ENCODE measurements at regions not wholly inside any gene's neighbourhood (a gene's known extent, or its start where the extent isn't known, plus 50 kb on each side); places are given as distances from the start of the nearest gene placed in this dataset.

DNA sequence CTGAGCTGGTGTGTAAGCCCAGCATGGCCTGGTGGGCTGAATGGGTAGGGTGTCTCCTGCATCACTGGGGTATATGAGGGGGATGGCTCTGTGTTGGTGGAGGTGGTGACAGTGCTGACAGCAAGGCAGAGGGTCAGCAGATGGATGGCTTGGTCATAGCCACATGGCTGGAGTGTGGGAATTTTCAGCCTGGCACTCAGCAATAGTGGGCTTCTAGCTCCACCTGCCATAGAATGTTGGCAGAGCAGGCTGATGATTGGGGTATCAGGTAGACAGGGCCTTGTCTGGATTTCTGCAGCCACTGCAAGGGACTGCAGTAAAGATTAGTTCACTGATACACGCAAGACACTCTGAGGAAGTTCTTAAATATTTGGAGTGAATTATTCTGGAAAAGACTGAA lies 137.5 kb upstream of the BACH2 start:
- Histone ChIP-seq H3K4me3 (no peak overlapping the region), H3K36me3 (ENCODE audit: low read depth) (no peaks in the 10 kb centered on the region), H3K79me2 (ENCODE audit: low read depth) (no peaks in the 10 kb centered on the region), H3K27ac (no peak overlapping the region), H3K9me2 (ENCODE audit: insufficient read depth) (no peaks in the 10 kb centered on the region), H3K4me2 (no peak overlapping the region), H3K27me3 (ENCODE audit: insufficient read depth, low read depth) (no peaks in the 10 kb centered on the region), H3K9me3 (ENCODE audit: insufficient read depth, low read depth) (0 out of 2 replicates have a peak, but pooled peaks cover 9% of the 10 kb centered on the region), H3K4me1 (replicated peaks; ENCODE audit: insufficient read depth) (no peaks in the 10 kb centered on the region), H3F3A (ENCODE audit: insufficient read depth, low read depth) (no peaks in the 10 kb centered on the region), H2AFZ (no peak overlapping the region), H4K20me1 (ENCODE audit: insufficient read depth) (no peaks in the 10 kb centered on the region)
- ChIA-PET CTCF (no interaction called here), POLR2A (ENCODE audit: unreplicated experiment) (interaction anchor here (0.7 kb wide), 1 partner anchor 347 kb away, joined by 3 read pairs; no protein-coding TSS in a partner anchor)
- no peak for DNase-seq
- intact Hi-C loops (cut with micrococcal nuclease; ENCODE audit: unreplicated experiment): no loop called here
- TF ChIP-seq EZH2 (IDR thresholded peaks at IDR 0.05; ENCODE audit: low read depth): no peak
- TF ChIP-seq, protein P1, sequence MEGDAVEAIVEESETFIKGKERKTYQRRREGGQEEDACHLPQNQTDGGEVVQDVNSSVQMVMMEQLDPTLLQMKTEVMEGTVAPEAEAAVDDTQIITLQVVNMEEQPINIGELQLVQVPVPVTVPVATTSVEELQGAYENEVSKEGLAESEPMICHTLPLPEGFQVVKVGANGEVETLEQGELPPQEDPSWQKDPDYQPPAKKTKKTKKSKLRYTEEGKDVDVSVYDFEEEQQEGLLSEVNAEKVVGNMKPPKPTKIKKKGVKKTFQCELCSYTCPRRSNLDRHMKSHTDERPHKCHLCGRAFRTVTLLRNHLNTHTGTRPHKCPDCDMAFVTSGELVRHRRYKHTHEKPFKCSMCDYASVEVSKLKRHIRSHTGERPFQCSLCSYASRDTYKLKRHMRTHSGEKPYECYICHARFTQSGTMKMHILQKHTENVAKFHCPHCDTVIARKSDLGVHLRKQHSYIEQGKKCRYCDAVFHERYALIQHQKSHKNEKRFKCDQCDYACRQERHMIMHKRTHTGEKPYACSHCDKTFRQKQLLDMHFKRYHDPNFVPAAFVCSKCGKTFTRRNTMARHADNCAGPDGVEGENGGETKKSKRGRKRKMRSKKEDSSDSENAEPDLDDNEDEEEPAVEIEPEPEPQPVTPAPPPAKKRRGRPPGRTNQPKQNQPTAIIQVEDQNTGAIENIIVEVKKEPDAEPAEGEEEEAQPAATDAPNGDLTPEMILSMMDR (conservative IDR thresholded peaks at IDR 0.05): 0 out of 2 replicates have a peak, but pooled peaks have one; percentile 29
- no TSS peak for BruUV-seq (replicated peaks)

DNA sequence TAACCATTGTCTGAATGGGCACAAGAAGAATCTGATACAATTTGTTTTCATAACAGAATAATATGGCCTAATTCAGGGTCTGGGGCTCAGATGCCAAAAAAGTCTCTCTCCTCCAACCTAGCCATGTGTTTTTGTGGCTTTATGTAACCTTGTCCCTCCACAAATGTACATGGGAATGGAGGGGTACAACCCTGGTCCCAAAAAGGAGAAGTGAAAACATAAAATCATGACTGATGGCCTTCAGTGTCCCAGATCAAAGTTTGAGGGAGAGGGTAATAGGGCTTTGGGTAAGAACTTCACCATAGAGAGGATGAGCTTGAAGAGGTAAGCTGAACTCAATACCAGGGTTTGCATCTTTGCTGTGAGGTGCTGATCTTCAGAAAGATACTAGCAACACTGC lies 136.3 kb upstream of the BACH2 start:
- TF ChIP-seq EZH2 (IDR thresholded peaks at IDR 0.05; ENCODE audit: low read depth): no peak
- TF ChIP-seq, protein P1 (conservative IDR thresholded peaks at IDR 0.05): no peak
- ChIA-PET CTCF (no interaction called here), POLR2A (ENCODE audit: unreplicated experiment) (no interaction called here)
- no peak for DNase-seq
- Histone ChIP-seq H3K4me2 (no peak overlapping the region), H3K9me2 (ENCODE audit: insufficient read depth) (no peaks in the 10 kb centered on the region), H3K27ac (no peak overlapping the region), H2AFZ (no peak overlapping the region), H3K79me2 (ENCODE audit: low read depth) (no peaks in the 10 kb centered on the region), H3K4me3 (no peak overlapping the region), H3K4me1 (replicated peaks; ENCODE audit: insufficient read depth) (no peaks in the 10 kb centered on the region), H3K36me3 (ENCODE audit: low read depth) (no peaks in the 10 kb centered on the region), H4K20me1 (ENCODE audit: insufficient read depth) (no peaks in the 10 kb centered on the region), H3F3A (ENCODE audit: insufficient read depth, low read depth) (no peaks in the 10 kb centered on the region), H3K27me3 (ENCODE audit: insufficient read depth, low read depth) (no peaks in the 10 kb centered on the region), H3K9me3 (ENCODE audit: insufficient read depth, low read depth) (0 out of 2 replicates have a peak, but pooled peaks cover 9% of the 10 kb centered on the region)
- intact Hi-C loops (cut with micrococcal nuclease; ENCODE audit: unreplicated experiment): no loop called here
- no TSS peak for BruUV-seq (replicated peaks)

DNA sequence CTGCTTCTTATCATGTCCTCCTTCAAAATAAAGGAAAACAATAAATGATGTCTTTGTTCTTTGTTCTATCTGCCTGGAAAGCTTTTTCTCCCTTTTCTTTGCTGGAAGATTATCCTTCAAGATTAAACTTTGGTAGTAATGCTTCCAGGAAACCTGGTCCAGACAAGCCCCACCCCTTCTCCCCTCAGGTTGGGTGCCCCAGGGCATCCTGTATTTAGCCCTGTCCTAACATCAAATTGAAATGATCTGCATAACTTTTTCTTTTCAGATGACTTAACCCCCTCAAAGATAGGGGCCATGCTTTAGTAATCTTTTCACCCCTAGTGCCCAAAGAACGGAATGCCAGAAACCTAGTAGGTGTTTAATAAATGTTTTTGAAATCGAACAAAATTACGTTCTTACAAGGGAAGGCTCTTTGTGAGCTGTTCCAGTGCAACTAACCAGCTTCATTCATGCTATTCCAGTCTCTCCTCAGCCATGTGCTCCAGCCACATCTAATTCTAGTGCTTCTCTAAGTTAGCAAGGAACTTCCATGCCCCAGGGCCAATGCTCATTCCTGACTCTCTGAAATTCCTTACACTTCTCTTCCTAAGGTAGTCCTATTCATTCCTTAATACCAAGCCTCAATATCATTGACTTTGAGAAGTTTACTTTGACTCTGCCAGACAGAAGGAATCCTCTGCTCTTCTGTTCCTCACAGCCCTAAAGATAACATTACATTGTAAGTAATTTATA lies 135.6 kb upstream of the BACH2 start:
- Histone ChIP-seq H2AFZ (no peak overlapping the region), H3K9me2 (ENCODE audit: insufficient read depth) (no peaks in the 10 kb centered on the region), H3K27me3 (ENCODE audit: insufficient read depth, low read depth) (no peaks in the 10 kb centered on the region), H3K27ac (no peak overlapping the region), H3K4me2 (no peak overlapping the region), H3K79me2 (ENCODE audit: low read depth) (no peaks in the 10 kb centered on the region), H3K36me3 (ENCODE audit: low read depth) (no peaks in the 10 kb centered on the region), H3K4me1 (replicated peaks; ENCODE audit: insufficient read depth) (no peaks in the 10 kb centered on the region), H4K20me1 (ENCODE audit: insufficient read depth) (no peaks in the 10 kb centered on the region), H3F3A (ENCODE audit: insufficient read depth, low read depth) (no peaks in the 10 kb centered on the region), H3K4me3 (no peak overlapping the region), H3K9me3 (ENCODE audit: insufficient read depth, low read depth) (0 out of 2 replicates have a peak, but pooled peaks cover 9% of the 10 kb centered on the region)
- no TSS peak for BruUV-seq (replicated peaks)
- intact Hi-C loops (cut with micrococcal nuclease; ENCODE audit: unreplicated experiment): no loop called here
- no peak for TF ChIP-seq EZH2 (IDR thresholded peaks at IDR 0.05; ENCODE audit: low read depth)
- TF ChIP-seq, protein P1 (conservative IDR thresholded peaks at IDR 0.05): no peak
- ChIA-PET CTCF (no interaction called here), POLR2A (ENCODE audit: unreplicated experiment) (interaction anchor here (0.8 kb wide), 1 partner anchor 8 kb away, joined by 6 read pairs; no protein-coding TSS in a partner anchor)
- DNase-seq: no peak

Measured in PC-9 (cell line).